NT2/D1 (cell line): ENCODE measurements at regions not wholly inside any gene's neighbourhood (a gene's known extent, or its start where the extent isn't known, plus 50 kb on each side); places are given as distances from the start of the nearest gene placed in this dataset.

Experiments used
- DNase-seq: peaks from one replicate; pipeline ENCODE4 v3.0.0-alpha.2; 2011; ENCODE audit warnings: low read depth, low spot score
- H3K27me3 ChIP-seq: 2 replicates; pipeline ENCODE4 v1.6.0; 2011; ENCODE audit warnings: mild to moderate bottlenecking; ENCODE audit not compliant: insufficient read length, insufficient read depth
- H3K36me3 ChIP-seq: 2 replicates; pipeline ENCODE4 v1.6.1; 2011; ENCODE audit warnings: mild to moderate bottlenecking, low read length, mixed read lengths; ENCODE audit not compliant: insufficient read depth, insufficient read length
- H3K4me1 ChIP-seq: 2 replicates; pipeline ENCODE4 v1.5.1; 2011; ENCODE audit not compliant: insufficient read depth, insufficient read length
- H3K4me3 ChIP-seq: 2 replicates; pipeline ENCODE4 v1.5.1; 2011; ENCODE audit warnings: low read depth; ENCODE audit not compliant: insufficient read length
- H3K9ac ChIP-seq: 2 replicates; pipeline ENCODE4 v1.6.0; 2011; ENCODE audit warnings: low read depth; ENCODE audit not compliant: insufficient read length
- H3K9me3 ChIP-seq: 2 replicates; pipeline ENCODE4 v1.5.1; 2011; ENCODE audit warnings: mild to moderate bottlenecking, low read length; ENCODE audit not compliant: insufficient read depth
- SUZ12 ChIP-seq: IDR thresholded peaks from 2 replicates; pipeline ENCODE4 v1.6.1; 2011; ENCODE audit not compliant: insufficient read length, insufficient read depth; ENCODE audit errors: extremely low read depth
- YY1 ChIP-seq: IDR thresholded peaks from 2 replicates; pipeline ENCODE4 v1.6.1; 2011; ENCODE audit not compliant: insufficient read length, insufficient read depth
- ZNF274 ChIP-seq: IDR thresholded peaks from 2 replicates; pipeline ENCODE4 v1.6.1; 2011; ENCODE audit warnings: mild to moderate bottlenecking, low read depth, low read length

- Histone ChIP-seq H3K27me3 (no peaks in the 10 kb centered on the region), H3K9me3 (no peaks in the 10 kb centered on the region), H3K36me3 (no peaks in the 10 kb centered on the region), H3K4me1 (no peaks in the 10 kb centered on the region), H3K9ac (no peak overlapping the region), H3K4me3 (no peak overlapping the region)
- TF ChIP-seq YY1 (no peak), SUZ12 (no peak)
- DNase-seq, result no peak
These were observed 513.5 kb upstream of the JARID2 start for GRCh38 chr6:14732226-14732843.

DNA sequence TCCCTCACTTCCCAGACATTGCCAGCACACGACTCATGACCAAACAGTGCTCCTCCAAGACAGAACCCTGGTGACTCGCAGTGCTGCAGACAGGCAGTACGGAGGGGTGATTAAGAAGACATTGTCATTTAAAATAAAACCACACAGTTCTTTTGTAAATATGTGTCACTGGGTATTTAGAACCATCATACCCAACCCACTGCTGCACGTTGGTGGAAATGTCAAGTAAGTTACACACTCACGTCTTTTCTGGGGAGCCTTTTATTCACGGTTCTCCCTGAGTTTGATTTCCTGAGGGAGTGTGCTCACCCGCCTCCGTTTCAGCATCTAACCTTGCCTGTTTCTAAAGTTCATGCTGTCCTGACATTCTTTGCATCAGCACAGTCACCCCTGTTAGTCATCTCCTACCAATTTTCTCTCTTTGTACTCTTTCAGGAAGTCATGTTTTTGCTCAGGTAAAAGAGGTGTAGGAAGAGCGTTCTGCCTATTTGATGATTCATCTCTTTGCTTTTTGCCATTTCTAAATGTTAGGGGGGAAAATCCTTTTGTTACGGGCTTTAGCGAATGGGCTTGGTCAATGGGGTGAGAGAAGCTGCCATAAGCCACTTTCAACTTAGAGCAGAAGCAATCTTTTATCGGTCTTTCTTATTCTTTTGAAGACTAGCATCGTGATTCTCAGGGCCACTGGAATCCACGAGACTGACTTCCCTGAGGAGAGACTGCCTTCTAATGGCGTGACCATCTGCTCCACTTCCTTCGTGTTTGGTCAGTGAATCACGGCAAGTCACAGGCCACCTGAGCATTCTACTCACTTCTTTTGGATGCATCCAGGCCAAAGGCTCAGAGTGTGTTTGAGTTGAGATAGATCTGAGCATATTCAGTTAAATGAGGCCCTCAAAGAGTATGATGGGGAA is 512.8 kb upstream of the JARID2 start:
- H3K9me3 ChIP-seq, result no peaks in the 10 kb centered on the region
- peak; percentile 38 for DNase-seq
- H3K9ac ChIP-seq, result no peak overlapping the region
- no peaks in the 10 kb centered on the region for H3K27me3 ChIP-seq
- no peaks in the 10 kb centered on the region for H3K36me3 ChIP-seq
- H3K4me3 ChIP-seq, result no peak overlapping the region
- H3K4me1 ChIP-seq, result no peaks in the 10 kb centered on the region
- TF ChIP-seq ZNF274, result no peak

DNA sequence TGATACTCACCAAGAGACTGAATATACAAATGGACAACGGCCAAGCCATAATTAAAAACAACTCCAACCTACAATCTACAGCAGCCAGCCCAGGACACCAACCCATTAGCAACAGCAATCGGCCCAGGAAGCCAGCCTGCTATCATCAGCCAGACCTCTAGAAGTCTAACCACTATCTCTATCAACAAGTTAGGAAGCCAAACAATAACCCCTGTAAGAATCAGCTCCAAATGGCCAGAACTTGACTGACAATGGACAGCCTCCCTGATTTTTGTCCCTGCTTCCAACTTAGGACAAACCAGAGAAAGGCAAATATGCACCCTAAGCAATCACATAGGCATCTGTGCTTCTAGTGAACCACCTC is 511.8 kb upstream of the JARID2 start:
- DNase-seq, result no peak
- Histone ChIP-seq H3K4me3 (no peak overlapping the region), H3K9me3 (no peaks in the 10 kb centered on the region), H3K36me3 (no peaks in the 10 kb centered on the region), H3K9ac (no peak overlapping the region), H3K27me3 (no peaks in the 10 kb centered on the region), H3K4me1 (no peaks in the 10 kb centered on the region)
- TF ChIP-seq ZNF274, result no peak
- no peak for TF ChIP-seq SUZ12
- TF ChIP-seq YY1, result no peak

DNA sequence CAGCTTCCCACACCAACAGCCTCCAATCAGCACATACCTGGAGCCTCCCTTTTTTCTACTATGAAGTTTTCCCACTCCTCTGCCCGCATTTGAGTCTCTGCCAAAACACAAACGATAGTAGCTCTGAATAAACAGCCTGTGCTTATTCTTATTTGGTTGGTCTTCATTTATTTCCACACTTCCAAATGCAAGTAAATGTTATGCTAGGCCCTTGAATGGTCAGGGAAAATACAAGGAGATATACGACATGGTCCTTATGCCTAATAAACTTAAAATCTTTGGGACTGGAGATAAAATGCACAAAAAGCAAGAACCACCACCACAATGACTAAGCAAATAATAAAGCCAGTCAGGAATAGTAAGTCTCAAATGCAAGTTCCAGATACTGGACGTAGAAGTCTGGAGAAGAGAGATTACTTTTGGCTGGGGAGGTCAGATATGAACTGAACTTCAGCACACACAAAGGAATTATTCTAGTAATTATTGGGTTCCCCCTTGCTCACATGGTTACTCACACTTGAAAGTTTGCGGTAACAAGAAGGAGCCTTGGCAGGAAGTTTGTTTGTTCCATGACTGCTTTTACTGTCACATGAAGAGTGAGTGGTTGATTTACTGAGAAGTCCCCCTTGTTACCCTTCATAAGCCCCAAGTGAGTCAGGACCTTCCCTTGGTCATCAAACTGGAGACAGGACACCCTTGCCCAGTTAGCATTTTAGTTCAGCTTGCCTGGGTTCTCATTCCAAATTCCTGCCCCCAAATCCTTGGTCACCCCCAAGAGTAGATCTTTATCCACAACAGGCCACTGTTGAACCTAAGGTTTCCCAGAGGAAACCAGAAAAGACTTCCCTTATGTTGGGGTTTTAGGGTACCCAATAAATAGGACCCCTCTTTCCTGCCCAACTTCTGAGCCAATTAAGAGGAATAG is 511.2 kb upstream of the JARID2 start:
- H3K9ac ChIP-seq, result no peak overlapping the region
- no peaks in the 10 kb centered on the region for H3K4me1 ChIP-seq

DNA sequence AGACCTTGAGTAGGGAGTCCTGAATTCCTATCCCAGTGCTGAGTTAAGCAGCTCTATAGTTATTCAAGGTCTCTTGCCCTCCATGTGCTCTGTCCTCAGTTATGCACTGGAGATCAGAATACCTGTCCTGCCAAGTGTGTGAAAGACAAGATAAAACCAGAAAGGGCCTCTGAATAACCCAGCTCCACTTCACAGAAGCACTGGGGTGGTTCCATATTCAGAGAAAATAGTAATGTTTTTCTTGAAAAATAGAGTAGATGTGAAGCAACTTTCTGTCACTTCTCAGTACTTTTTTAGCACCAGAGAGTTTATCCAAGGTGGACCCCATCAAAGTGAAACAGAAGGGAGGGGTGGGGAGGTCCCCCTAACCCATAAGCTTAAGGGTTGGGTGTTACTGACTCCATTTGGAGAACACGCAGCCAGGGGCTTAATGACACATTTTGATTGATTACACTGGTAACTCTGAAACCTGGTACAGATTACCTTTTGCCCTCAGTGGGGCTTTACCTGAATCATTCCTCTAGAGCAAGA is 509.8 kb upstream of the JARID2 start:
- H3K4me1 ChIP-seq, result no peaks in the 10 kb centered on the region
- no peak overlapping the region for H3K4me3 ChIP-seq
- no peaks in the 10 kb centered on the region for H3K27me3 ChIP-seq
- no peaks in the 10 kb centered on the region for H3K9me3 ChIP-seq
- DNase-seq, result peak; percentile 20
- no peak for TF ChIP-seq YY1
- TF ChIP-seq SUZ12, result no peak
- no peak for TF ChIP-seq ZNF274
- no peak overlapping the region for H3K9ac ChIP-seq
- no peaks in the 10 kb centered on the region for H3K36me3 ChIP-seq

More for the DNA sequence above, 511.2 kb upstream of the JARID2 start:
- Histone ChIP-seq H3K36me3 (no peaks in the 10 kb centered on the region), H3K4me3 (no peak overlapping the region), H3K27me3 (no peaks in the 10 kb centered on the region), H3K9me3 (no peaks in the 10 kb centered on the region)
- DNase-seq, result no peak
- no peak for TF ChIP-seq ZNF274
- TF ChIP-seq YY1, result no peak
- no peak for TF ChIP-seq SUZ12

GRCh38 chr6:14736554-14736953 is 509.3 kb upstream of the JARID2 start:
- no peak for TF ChIP-seq YY1
- TF ChIP-seq ZNF274, result no peak
- TF ChIP-seq SUZ12, result no peak
- H3K27me3 ChIP-seq, result no peaks in the 10 kb centered on the region
- H3K9me3 ChIP-seq, result no peaks in the 10 kb centered on the region
- no peaks in the 10 kb centered on the region for H3K36me3 ChIP-seq
- H3K4me1 ChIP-seq, result no peaks in the 10 kb centered on the region
- H3K9ac ChIP-seq, result no peak overlapping the region
- no peak for DNase-seq
- no peak overlapping the region for H3K4me3 ChIP-seq

DNA sequence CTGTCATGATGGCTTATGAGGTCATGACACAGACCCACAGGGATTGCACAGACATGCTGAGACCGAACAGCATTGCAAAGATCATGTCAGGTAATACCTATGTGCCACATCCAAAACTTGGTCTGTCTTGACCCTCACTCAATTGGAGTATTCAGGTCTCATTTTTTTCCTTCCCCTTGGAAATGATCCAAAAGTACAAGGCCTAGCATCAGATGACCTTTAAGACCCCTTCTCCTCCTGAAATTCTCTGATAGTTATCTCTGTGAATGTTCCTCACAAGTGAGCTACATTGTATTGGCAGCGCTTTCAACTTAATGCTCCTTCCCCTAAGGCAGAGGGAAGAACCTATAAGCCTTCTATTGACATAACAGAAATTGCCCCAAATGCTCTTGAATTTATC is 507.4 kb upstream of the JARID2 start:
- Histone ChIP-seq H3K4me3 (no peak overlapping the region), H3K36me3 (no peaks in the 10 kb centered on the region), H3K4me1 (no peaks in the 10 kb centered on the region), H3K27me3 (no peaks in the 10 kb centered on the region), H3K9me3 (no peaks in the 10 kb centered on the region), H3K9ac (no peak overlapping the region)
- DNase-seq, result no peak
- TF ChIP-seq ZNF274, result no peak
- no peak for TF ChIP-seq SUZ12
- TF ChIP-seq YY1, result no peak
